ENCODE measurements at regions not wholly inside any gene's neighbourhood (a gene's known extent, or its start where the extent isn't known, plus 50 kb on each side); places are given as distances from the start of the nearest gene placed in this dataset.

GRCh38 chr4:163773940-163774339 is 279.4 kb downstream of the TMA16 start:
- DNase-seq, result no peak

GRCh38 chr4:163776957-163777356 is 282.5 kb downstream of the TMA16 start:
- DNase-seq, result no peak

GRCh38 chr4:163781726-163782125 is 287.2 kb downstream of the TMA16 start:
- no peak for DNase-seq

- no peak for DNase-seq
Measured at GRCh38 chr4:163790231-163790630, 295.7 kb downstream of the TMA16 start.

- DNase-seq, result no peak
Measured at GRCh38 chr4:163795885-163796284, 301.4 kb downstream of the TMA16 start.

- DNase-seq, result no peak
Measured at GRCh38 chr4:163804001-163804400, 309.5 kb downstream of the TMA16 start.

GRCh38 chr4:163806653-163807052 is 312.2 kb downstream of the TMA16 start:
- no peak for DNase-seq

GRCh38 chr4:163808011-163808410 is 313.5 kb downstream of the TMA16 start:
- no peak for DNase-seq

GRCh38 chr4:163810755-163811154 is 316.3 kb downstream of the TMA16 start:
- no peak for DNase-seq

GRCh38 chr4:163815776-163816175 is 321.3 kb downstream of the TMA16 start:
- DNase-seq, result no peak

GRCh38 chr4:163816494-163816893 is 322.0 kb downstream of the TMA16 start:
- DNase-seq, result no peak

GRCh38 chr4:163818673-163819072 is 324.2 kb downstream of the TMA16 start:
- DNase-seq, result no peak

- DNase-seq, result no peak
Measured at GRCh38 chr4:163833669-163834068, 339.2 kb downstream of the TMA16 start.

GRCh38 chr4:163846008-163846407 is 351.5 kb downstream of the TMA16 start:
- DNase-seq, result no peak

- DNase-seq, result no peak
Measured at GRCh38 chr4:163852246-163852645, 357.8 kb downstream of the TMA16 start.

GRCh38 chr4:163857903-163858302 is 363.4 kb downstream of the TMA16 start:
- DNase-seq, result no peak

GRCh38 chr4:163858515-163858914 is 364.0 kb downstream of the TMA16 start:
- DNase-seq, result no peak

GRCh38 chr4:163863082-163863481 is 368.6 kb downstream of the TMA16 start:
- DNase-seq, result no peak

- DNase-seq, result no peak
Measured at GRCh38 chr4:163865010-163865409, 370.5 kb downstream of the TMA16 start.

- no peak for DNase-seq
Measured at GRCh38 chr4:163866728-163867315, 372.3 kb downstream of the TMA16 start.

- DNase-seq, result no peak
Measured at GRCh38 chr4:163868445-163868844, 374.0 kb downstream of the TMA16 start.

- no peak for DNase-seq
Measured at GRCh38 chr4:163871078-163871477, 376.6 kb downstream of the TMA16 start.

- no peak for DNase-seq
Measured at GRCh38 chr4:163875327-163875726, 380.8 kb downstream of the TMA16 start.

GRCh38 chr4:163878336-163879121 is 384.0 kb downstream of the TMA16 start:
- no peak for DNase-seq

GRCh38 chr4:163892417-163892816 is 397.9 kb downstream of the TMA16 start:
- DNase-seq, result no peak
